ENCODE measurements at regions not wholly inside any gene's neighbourhood (a gene's known extent, or its start where the extent isn't known, plus 50 kb on each side); places are given as distances from the start of the nearest gene placed in this dataset.

GRCh38 chr10:23538968-23539367 is 100.1 kb downstream of the OTUD1 start:
- TF ChIP-seq TCF7L2 (IDR thresholded peaks at IDR 0.05; ENCODE audit: low read depth, low read length) (no peak), REST (IDR thresholded peaks at IDR 0.05; ENCODE audit: insufficient read depth in 1 of 2, low read depth in 2 of 2, low read length in 1 of 2) (no peak), POLR2AphosphoS5 (IDR thresholded peaks at IDR 0.05; ENCODE audit: low read depth, low read length) (no peak), CTCF (IDR thresholded peaks at IDR 0.05) (no peak), SIN3A (IDR thresholded peaks at IDR 0.05; ENCODE audit: borderline replicate concordance, insufficient read depth, low read depth, low read length) (no peak)
- Histone ChIP-seq H3K36me3 (ENCODE audit: control insufficient read depth, insufficient read depth, low read length) (no peaks in the 10 kb centered on the region), H3K27me3 (ENCODE audit: control insufficient read depth, insufficient read depth, low read length) (no peaks in the 10 kb centered on the region), H3K4me3 (ENCODE audit: low read depth in 2 of 2, low read length in 2 of 2) (no peak overlapping the region), H3K9me3 (ENCODE audit: control insufficient read depth, insufficient read depth, low read depth, low read length) (no peaks in the 10 kb centered on the region), H3K27ac (ENCODE audit: low read length) (no peak overlapping the region), H3K4me1 (ENCODE audit: control insufficient read depth, insufficient read depth, low read length) (no peaks in the 10 kb centered on the region)
- ATAC-seq (no peak), DNase-seq (ENCODE audit: low read depth, low spot score) (no peak)
- ChIA-PET POLR2A (no interaction called here), CTCF (no interaction called here)
- intact Hi-C loops (cut with micrococcal nuclease; ENCODE audit: unreplicated experiment) (loop anchor here (10.0 kb wide), 1 partner anchor 166 kb away; no protein-coding TSS in a partner anchor), in situ Hi-C loops (cut with HindIII; ENCODE audit: low pct_unique_long_range_greater_than_20kb, low sequenced_read_pairs) (no loop called here)
- BruUV-seq (replicated peaks), result no TSS peak

GRCh38 chr10:23540401-23541030 is 101.6 kb downstream of the OTUD1 start:
- TF ChIP-seq TCF7L2 (IDR thresholded peaks at IDR 0.05; ENCODE audit: low read depth, low read length), result no peak
- no peak for TF ChIP-seq SIN3A (IDR thresholded peaks at IDR 0.05; ENCODE audit: borderline replicate concordance, insufficient read depth, low read depth, low read length)
- no peak for TF ChIP-seq CTCF (IDR thresholded peaks at IDR 0.05)
- TF ChIP-seq POLR2AphosphoS5 (IDR thresholded peaks at IDR 0.05; ENCODE audit: low read depth, low read length), result no peak
- TF ChIP-seq REST (IDR thresholded peaks at IDR 0.05; ENCODE audit: insufficient read depth in 1 of 2, low read depth in 2 of 2, low read length in 1 of 2), result no peak
- Histone ChIP-seq H3K4me1 (ENCODE audit: control insufficient read depth, insufficient read depth, low read length) (no peaks in the 10 kb centered on the region), H3K27me3 (ENCODE audit: control insufficient read depth, insufficient read depth, low read length) (no peaks in the 10 kb centered on the region), H3K36me3 (ENCODE audit: control insufficient read depth, insufficient read depth, low read length) (no peaks in the 10 kb centered on the region), H3K4me3 (ENCODE audit: low read depth in 2 of 2, low read length in 2 of 2) (no peak overlapping the region), H3K9me3 (ENCODE audit: control insufficient read depth, insufficient read depth, low read depth, low read length) (no peaks in the 10 kb centered on the region), H3K27ac (ENCODE audit: low read length) (no peak overlapping the region)
- BruUV-seq (replicated peaks), result no TSS peak
- DNase-seq (ENCODE audit: low read depth, low spot score), result no peak
- intact Hi-C loops (cut with micrococcal nuclease; ENCODE audit: unreplicated experiment) (no loop called here), in situ Hi-C loops (cut with HindIII; ENCODE audit: low pct_unique_long_range_greater_than_20kb, low sequenced_read_pairs) (no loop called here)
- CTCF ChIA-PET, result no interaction called here
- ATAC-seq, result no peak
- POLR2A ChIA-PET, result interaction anchor here (0.5 kb wide), 1 partner anchor 99 kb away, joined by 3 read pairs; no protein-coding TSS in a partner anchor
